Type B pancreatic cell (in vitro differentiated cells): ENCODE measurements at regions not wholly inside any gene's neighbourhood (a gene's known extent, or its start where the extent isn't known, plus 50 kb on each side); places are given as distances from the start of the nearest gene placed in this dataset.

Source experiments
- DNase-seq: peaks from one replicate; pipeline ENCODE4 v3.0.0; 2021; ENCODE audit warnings: mixed read lengths; ENCODE audit not compliant: unreplicated experiment; ENCODE audit errors: extremely low spot score
- H3K27ac Mint-ChIP-seq: 2 replicates; pipeline ENCODE4 v1.8.0; 2021; ENCODE audit warnings: mild to moderate bottlenecking, mixed read lengths
- H3K27me3 Mint-ChIP-seq: 2 replicates; pipeline ENCODE4 v1.8.0; 2021; ENCODE audit warnings: mixed read lengths
- H3K36me3 Mint-ChIP-seq: 2 replicates; pipeline ENCODE4 v1.8.0; 2021; ENCODE audit warnings: mixed read lengths
- H3K4me1 Mint-ChIP-seq: one replicate; pipeline ENCODE4 v1.8.0; 2021; ENCODE audit warnings: mixed read lengths; ENCODE audit not compliant: unreplicated experiment
- H3K4me3 Mint-ChIP-seq: 2 replicates; pipeline ENCODE4 v1.8.0; 2021; ENCODE audit warnings: mild to moderate bottlenecking, mixed read lengths
- H3K9me3 Mint-ChIP-seq: 2 replicates; pipeline ENCODE4 v1.8.0; 2021; ENCODE audit warnings: mixed read lengths
- TF ChIP-seq, protein P1 (sequence below): fragments of 200-600 bp; sonication (generic); conservative IDR thresholded peaks from 2 replicates; pipeline ENCODE4 v1.5.0; 2021; ENCODE audit warnings: antibody characterized with exemption, mild to moderate bottlenecking

DNA sequence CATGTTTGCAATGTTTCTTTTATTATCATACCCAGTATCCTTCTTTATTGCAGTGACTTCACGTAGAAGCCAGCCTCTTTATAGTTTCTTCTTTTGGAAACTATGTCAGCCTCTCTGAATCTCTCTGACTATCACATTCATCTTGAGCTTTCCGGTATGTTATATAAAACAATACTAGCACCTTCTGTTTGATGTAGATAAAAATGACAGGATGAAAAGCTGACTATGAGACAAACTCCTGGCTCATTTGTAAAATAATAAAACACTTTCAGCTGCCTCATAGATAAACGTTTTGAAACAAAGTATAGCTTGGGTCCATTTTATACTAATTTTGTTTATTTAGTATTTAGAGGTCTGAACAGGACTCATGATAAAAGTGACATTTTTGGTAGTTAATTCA lies 1145.4 kb upstream of the NUDT12 start:
- H3K9me3 Mint-ChIP-seq: peaks cover 7% of the 10 kb centered on the region
- H3K4me1 Mint-ChIP-seq: no peaks in the 10 kb centered on the region
- H3K27ac Mint-ChIP-seq: no peak overlapping the region
- TF ChIP-seq, protein P1, sequence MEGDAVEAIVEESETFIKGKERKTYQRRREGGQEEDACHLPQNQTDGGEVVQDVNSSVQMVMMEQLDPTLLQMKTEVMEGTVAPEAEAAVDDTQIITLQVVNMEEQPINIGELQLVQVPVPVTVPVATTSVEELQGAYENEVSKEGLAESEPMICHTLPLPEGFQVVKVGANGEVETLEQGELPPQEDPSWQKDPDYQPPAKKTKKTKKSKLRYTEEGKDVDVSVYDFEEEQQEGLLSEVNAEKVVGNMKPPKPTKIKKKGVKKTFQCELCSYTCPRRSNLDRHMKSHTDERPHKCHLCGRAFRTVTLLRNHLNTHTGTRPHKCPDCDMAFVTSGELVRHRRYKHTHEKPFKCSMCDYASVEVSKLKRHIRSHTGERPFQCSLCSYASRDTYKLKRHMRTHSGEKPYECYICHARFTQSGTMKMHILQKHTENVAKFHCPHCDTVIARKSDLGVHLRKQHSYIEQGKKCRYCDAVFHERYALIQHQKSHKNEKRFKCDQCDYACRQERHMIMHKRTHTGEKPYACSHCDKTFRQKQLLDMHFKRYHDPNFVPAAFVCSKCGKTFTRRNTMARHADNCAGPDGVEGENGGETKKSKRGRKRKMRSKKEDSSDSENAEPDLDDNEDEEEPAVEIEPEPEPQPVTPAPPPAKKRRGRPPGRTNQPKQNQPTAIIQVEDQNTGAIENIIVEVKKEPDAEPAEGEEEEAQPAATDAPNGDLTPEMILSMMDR: no peak
- H3K36me3 Mint-ChIP-seq: no peaks in the 10 kb centered on the region
- DNase-seq: no peak
- no peak overlapping the region for H3K4me3 Mint-ChIP-seq
- no peaks in the 10 kb centered on the region for H3K27me3 Mint-ChIP-seq

DNA sequence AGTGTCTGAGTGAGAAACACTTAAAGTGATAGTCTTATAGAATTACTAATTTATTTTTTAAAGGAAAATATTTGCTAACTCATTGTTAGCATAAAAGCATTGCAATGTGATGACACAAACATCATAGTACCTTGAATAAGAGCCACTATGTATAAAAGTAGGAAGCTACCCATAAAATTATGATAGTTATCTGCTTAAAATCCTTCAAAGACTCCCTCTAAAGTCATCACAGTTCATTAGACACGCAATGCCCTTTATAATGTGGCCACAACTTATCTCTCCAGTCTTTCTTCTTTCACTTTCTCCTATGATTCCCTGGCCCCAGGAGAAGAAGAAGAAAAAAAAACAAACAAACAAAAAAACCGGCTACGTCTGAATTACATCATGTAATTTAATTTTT lies 1144.0 kb upstream of the NUDT12 start:
- TF ChIP-seq, protein P1: no peak
- H3K4me1 Mint-ChIP-seq: no peaks in the 10 kb centered on the region
- H3K27ac Mint-ChIP-seq: no peak overlapping the region
- peaks cover 6% of the 10 kb centered on the region for H3K9me3 Mint-ChIP-seq
- no peaks in the 10 kb centered on the region for H3K27me3 Mint-ChIP-seq
- no peaks in the 10 kb centered on the region for H3K36me3 Mint-ChIP-seq
- no peak overlapping the region for H3K4me3 Mint-ChIP-seq
- no peak for DNase-seq

DNA sequence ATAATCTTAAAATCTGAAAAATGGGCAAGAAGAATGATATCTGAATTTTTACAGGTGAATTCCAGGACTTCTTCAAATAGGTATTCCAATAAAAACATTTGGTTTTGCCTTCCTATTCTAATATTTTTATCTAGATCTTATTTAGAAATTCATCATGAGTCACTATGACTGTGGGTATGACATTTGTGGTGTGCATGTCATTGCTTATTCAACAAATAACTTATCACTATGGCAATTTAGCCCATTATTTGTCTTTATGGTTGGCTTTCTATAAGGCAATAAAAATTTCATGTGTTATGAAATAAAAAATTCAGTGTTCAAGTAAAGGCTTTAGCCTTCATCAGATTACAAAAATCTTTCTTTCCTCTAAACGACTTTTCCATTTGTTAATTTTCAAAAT lies 1139.6 kb upstream of the NUDT12 start:
- DNase-seq: no peak
- H3K4me3 Mint-ChIP-seq: no peak overlapping the region
- H3K9me3 Mint-ChIP-seq: peaks cover 13% of the 10 kb centered on the region
- no peak overlapping the region for H3K27ac Mint-ChIP-seq
- H3K4me1 Mint-ChIP-seq: no peaks in the 10 kb centered on the region
- no peaks in the 10 kb centered on the region for H3K36me3 Mint-ChIP-seq
- TF ChIP-seq, protein P1: no peak
- H3K27me3 Mint-ChIP-seq: no peaks in the 10 kb centered on the region

DNA sequence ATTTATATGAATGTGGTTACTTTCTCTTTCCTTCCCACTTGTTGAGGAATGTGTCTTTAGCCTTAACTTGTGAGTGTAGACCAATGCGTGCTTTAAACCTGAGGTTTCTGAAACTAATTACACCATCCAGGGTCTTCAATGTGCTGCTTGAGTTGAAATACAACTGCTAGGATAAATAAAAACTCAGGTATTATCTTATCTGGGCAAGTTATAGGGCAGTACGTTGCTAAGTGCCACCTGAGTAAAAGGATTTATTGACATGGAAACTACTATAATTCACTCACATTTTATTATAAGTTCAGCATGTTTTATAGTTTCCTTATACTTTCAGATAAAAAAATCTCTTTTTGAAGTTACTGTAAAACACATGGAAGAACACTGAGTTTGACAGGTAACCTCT lies 1136.8 kb upstream of the NUDT12 start:
- no peak for DNase-seq
- no peaks in the 10 kb centered on the region for H3K27me3 Mint-ChIP-seq
- no peak overlapping the region for H3K4me3 Mint-ChIP-seq
- H3K9me3 Mint-ChIP-seq: peaks cover 13% of the 10 kb centered on the region
- H3K4me1 Mint-ChIP-seq: no peaks in the 10 kb centered on the region
- no peak overlapping the region for H3K27ac Mint-ChIP-seq
- no peaks in the 10 kb centered on the region for H3K36me3 Mint-ChIP-seq
- TF ChIP-seq, protein P1: no peak

DNA sequence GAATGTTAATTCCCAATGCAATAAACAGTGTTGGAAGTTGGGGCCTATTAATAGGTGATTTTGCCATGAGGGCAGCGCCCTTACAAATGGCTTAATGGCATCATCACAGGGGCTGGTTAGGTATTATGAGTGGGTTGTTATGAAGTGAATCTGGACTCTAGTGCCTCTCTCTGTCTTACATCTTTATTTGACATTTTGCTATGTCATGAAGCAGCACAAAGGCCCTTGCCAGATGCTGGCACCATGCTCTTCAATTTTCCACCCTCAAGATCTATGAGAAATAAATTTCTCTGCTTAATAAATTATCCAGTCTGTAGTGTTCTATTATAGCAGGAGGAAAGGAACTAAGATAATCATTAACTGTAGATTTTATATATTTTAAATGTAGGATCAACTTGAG lies 1098.7 kb upstream of the NUDT12 start:
- Mint-ChIP-seq H3K27me3 (no peaks in the 10 kb centered on the region), H3K27ac (no peak overlapping the region), H3K4me1 (no peaks in the 10 kb centered on the region), H3K9me3 (no peaks in the 10 kb centered on the region), H3K36me3 (no peaks in the 10 kb centered on the region), H3K4me3 (no peak overlapping the region)
- TF ChIP-seq, protein P1: no peak
- no peak for DNase-seq

DNA sequence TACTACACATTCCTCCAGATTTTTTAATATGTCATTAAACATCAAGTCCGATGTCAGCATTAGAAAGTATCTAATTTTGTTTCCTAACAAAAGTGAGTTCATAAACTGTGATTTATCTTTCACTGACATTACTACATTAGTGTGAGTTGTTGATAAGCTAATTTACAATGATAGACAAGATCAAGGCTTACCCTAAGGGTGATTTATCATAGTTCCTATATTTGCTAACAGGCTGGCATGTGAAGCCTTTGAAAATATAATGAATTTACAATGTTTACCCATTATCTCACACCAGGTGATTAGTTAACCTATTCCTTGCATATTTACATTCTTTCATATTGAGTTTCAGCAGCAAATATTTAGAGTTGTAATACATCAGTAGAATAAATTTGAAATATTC lies 1096.9 kb upstream of the NUDT12 start:
- Mint-ChIP-seq H3K36me3 (no peaks in the 10 kb centered on the region), H3K4me1 (no peaks in the 10 kb centered on the region), H3K27me3 (no peaks in the 10 kb centered on the region), H3K4me3 (no peak overlapping the region), H3K9me3 (no peaks in the 10 kb centered on the region), H3K27ac (no peak overlapping the region)
- DNase-seq: no peak
- TF ChIP-seq, protein P1: no peak
